HL-60 (cell line): ENCODE measurements at regions not wholly inside any gene's neighbourhood (a gene's known extent, or its start where the extent isn't known, plus 50 kb on each side); places are given as distances from the start of the nearest gene placed in this dataset.

Experiments used
- DNase-seq, 2 experiments: peaks; one replicate each; pipeline ENCODE4 v3.0.0-alpha.2; 2010 to 2020; ENCODE audit warnings: low read depth in 1 of 2, low spot score in 1 of 2
- H3K27ac ChIP-seq: fragments of 250-450 bp; sonication (Bioruptor Pico); replicated peaks from 2 replicates; pipeline ENCODE4 v1.5.1; 2020; ENCODE audit warnings: mild to moderate bottlenecking, moderate library complexity
- H3K27me3 ChIP-seq: fragments of 250-450 bp; sonication (Bioruptor Pico); 2 replicates; pipeline ENCODE4 v1.5.1; 2021; ENCODE audit warnings: mild to moderate bottlenecking, moderate library complexity; ENCODE audit not compliant: insufficient read depth, poor library complexity, severe bottlenecking
- H3K4me3 ChIP-seq: replicated peaks from 2 replicates; pipeline ENCODE4 v1.5.1; 2011; ENCODE audit warnings: mild to moderate bottlenecking, control low read depth, low read length; ENCODE audit not compliant: insufficient read depth
- CTCF ChIP-seq: IDR thresholded peaks from one replicate; pipeline ENCODE4 v1.5.1; 2011; ENCODE audit warnings: low read length, control low read depth, inconsistent platforms; ENCODE audit not compliant: insufficient read depth
- GABPA ChIP-seq: IDR thresholded peaks from 2 replicates; pipeline ENCODE4 v1.6.1; 2012; ENCODE audit warnings: low read depth
- POLR2AphosphoS5 ChIP-seq: IDR thresholded peaks from 2 replicates; pipeline ENCODE4 v1.6.1; 2012; ENCODE audit warnings: low read depth
- REST ChIP-seq: IDR thresholded peaks from 2 replicates; pipeline ENCODE4 v1.6.1; 2012; ENCODE audit warnings: low read depth; ENCODE audit not compliant: insufficient replicate concordance
- SPI1 ChIP-seq: IDR thresholded peaks from 2 replicates; pipeline ENCODE4 v1.6.1; 2012; ENCODE audit warnings: low read depth, mild to moderate bottlenecking, borderline replicate concordance

DNA sequence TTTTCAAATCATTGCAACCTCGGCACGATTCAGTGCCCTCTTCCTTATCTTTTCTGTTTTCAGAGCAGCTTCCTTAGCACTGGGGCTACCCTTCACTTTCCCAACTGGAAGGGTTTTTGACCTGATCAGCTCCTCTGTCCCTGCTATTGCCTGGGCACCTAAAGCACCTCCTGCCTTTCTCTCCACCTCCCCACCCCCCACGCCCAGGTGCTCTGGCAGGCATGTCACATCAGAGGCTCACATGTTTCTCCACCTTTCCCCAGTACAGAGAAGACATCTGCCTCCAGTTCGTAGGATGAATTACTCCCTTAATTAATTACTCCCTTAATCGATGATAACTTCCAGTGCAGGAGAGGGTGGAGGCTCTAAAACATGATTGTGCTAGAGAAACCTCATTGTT, 88.7 kb upstream of the LCLAT1 start:
- no peak overlapping the region for H3K27ac ChIP-seq
- no peak for DNase-seq
- H3K27me3 ChIP-seq, result peaks cover 3% of the 10 kb centered on the region
- no peak for TF ChIP-seq CTCF
- H3K4me3 ChIP-seq, result no peak overlapping the region

DNA sequence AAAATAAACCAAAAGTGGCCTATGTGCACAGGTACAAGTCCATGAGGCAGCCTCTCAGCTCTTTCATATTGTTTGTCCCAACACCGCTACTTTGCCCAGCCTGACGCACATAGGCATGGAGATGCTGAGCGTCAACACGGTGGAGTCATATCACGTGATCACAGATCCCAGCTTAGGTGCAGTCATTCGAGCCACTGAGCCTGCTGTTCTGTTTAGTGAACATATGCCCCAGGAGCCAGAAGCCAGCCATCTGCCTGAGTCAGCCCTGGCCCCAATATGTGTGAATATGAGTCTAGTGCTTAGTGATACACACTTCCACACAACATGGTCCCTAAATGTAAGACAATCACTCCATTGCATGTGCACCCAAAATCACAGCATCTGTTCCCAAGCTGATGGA, 88.2 kb upstream of the LCLAT1 start:
- Histone ChIP-seq H3K27ac (no peak overlapping the region), H3K4me3 (no peak overlapping the region), H3K27me3 (peaks cover 3% of the 10 kb centered on the region)
- no peak for TF ChIP-seq REST
- TF ChIP-seq POLR2AphosphoS5, result no peak
- no peak for TF ChIP-seq SPI1
- TF ChIP-seq CTCF, result no peak
- no peak for TF ChIP-seq GABPA
- no peak for DNase-seq

- Histone ChIP-seq H3K27ac (no peak overlapping the region), H3K27me3 (peaks cover 3% of the 10 kb centered on the region), H3K4me3 (no peak overlapping the region)
- TF ChIP-seq REST (no peak), POLR2AphosphoS5 (no peak), GABPA (no peak), CTCF (no peak), SPI1 (no peak)
- DNase-seq, result no peak
Observed at GRCh38 chr2:30359644-30360167, 87.3 kb upstream of the LCLAT1 start.

GRCh38 chr2:30361751-30362394, 85.2 kb upstream of the LCLAT1 start:
- H3K27me3 ChIP-seq, result peaks cover 3% of the 10 kb centered on the region
- no peak overlapping the region for H3K27ac ChIP-seq
- DNase-seq, result no peak
- TF ChIP-seq SPI1, result no peak
- TF ChIP-seq GABPA, result no peak
- no peak for TF ChIP-seq REST
- TF ChIP-seq CTCF, result no peak
- TF ChIP-seq POLR2AphosphoS5, result no peak
- no peak overlapping the region for H3K4me3 ChIP-seq
